SU-DHL-6 (cell line): ENCODE measurements at regions not wholly inside any gene's neighbourhood (a gene's known extent, or its start where the extent isn't known, plus 50 kb on each side); places are given as distances from the start of the nearest gene placed in this dataset.

ENCODE experiments used
- H2AFZ ChIP-seq: fragments of 200-600 bp; sonication (generic); 2 replicates; pipeline ENCODE4 v1.6.1; 2014; ENCODE audit warnings: low read depth, mild to moderate bottlenecking, moderate library complexity, mixed read lengths, antibody characterized with exemption, low read length; ENCODE audit not compliant: severe bottlenecking
- H3F3A ChIP-seq: fragments of 200-600 bp; shearing (Covaris generic); 2 replicates; pipeline ENCODE4 v1.6.0; 2016; ENCODE audit warnings: antibody characterized with exemption, mild to moderate bottlenecking; ENCODE audit not compliant: insufficient read depth
- H3K27ac ChIP-seq: fragments of 200-600 bp; sonication (generic); 2 replicates; pipeline ENCODE4 v1.5.1; 2016; ENCODE audit warnings: low read depth, mild to moderate bottlenecking, low read length, moderate library complexity, mixed read lengths
- H3K27me3 ChIP-seq: fragments of 200-600 bp; sonication (generic), shearing (Covaris generic); 2 replicates; pipeline ENCODE4 v1.6.0; 2014; ENCODE audit warnings: mild to moderate bottlenecking, low read length
- H3K36me3 ChIP-seq: fragments of 200-600 bp; sonication (generic); 2 replicates; pipeline ENCODE4 v1.6.1; 2014; ENCODE audit warnings: mild to moderate bottlenecking, low read length, mixed read lengths
- H3K4me2 ChIP-seq: fragments of 300-600, 200-600 bp; shearing (Covaris generic), sonication (generic); 2 replicates; pipeline ENCODE4 v1.6.0; 2014; ENCODE audit warnings: low read length, low read depth, mild to moderate bottlenecking; ENCODE audit not compliant: poor library complexity, severe bottlenecking
- H3K4me3 ChIP-seq: fragments of 200-600 bp; sonication (generic); 2 replicates; pipeline ENCODE4 v1.5.1; 2014; ENCODE audit warnings: antibody characterized with exemption, low read length, mild to moderate bottlenecking, mixed read lengths; ENCODE audit not compliant: insufficient read depth, poor library complexity, severe bottlenecking
- H3K79me2 ChIP-seq: fragments of 200-600 bp; sonication (generic); 2 replicates; pipeline ENCODE4 v1.6.1; 2014; ENCODE audit warnings: mild to moderate bottlenecking, low read length, moderate library complexity; ENCODE audit not compliant: insufficient read depth
- H3K9ac ChIP-seq: fragments of 200-600 bp; sonication (generic); 2 replicates; pipeline ENCODE4 v1.7.0; 2014; ENCODE audit warnings: mild to moderate bottlenecking, low read length
- H3K9me2 ChIP-seq: fragments of 200-600 bp; sonication (generic); replicated peaks from 2 replicates; pipeline ENCODE4 v1.6.1; 2014; ENCODE audit warnings: low read length; ENCODE audit not compliant: insufficient read depth
- H3K9me3 ChIP-seq: fragments of 200-600 bp; sonication (generic); 2 replicates; pipeline ENCODE4 v1.6.1; 2014; ENCODE audit warnings: low read length, mixed read lengths; ENCODE audit not compliant: insufficient read depth
- H4K20me1 ChIP-seq: fragments of 200-600 bp; sonication (generic); 2 replicates; pipeline ENCODE4 v1.6.1; 2014; ENCODE audit warnings: low read depth, mild to moderate bottlenecking, antibody characterized with exemption, low read length, moderate library complexity, mixed read lengths
- EZH2phosphoT487 ChIP-seq: fragments of 200-600 bp; sonication (generic), shearing (Covaris generic); conservative IDR thresholded peaks from 2 replicates; pipeline ENCODE4 v1.6.1; 2018; ENCODE audit warnings: mild to moderate bottlenecking, antibody characterized with exemption, low read length, moderate library complexity, mixed read lengths
- TF ChIP-seq, protein P1 (sequence below): fragments of 200-600 bp; sonication (generic); IDR thresholded peaks from one replicate; pipeline ENCODE4 v1.5.1; 2017; ENCODE audit warnings: antibody characterized with exemption, mild to moderate bottlenecking, low read length, moderate library complexity; ENCODE audit not compliant: insufficient read depth, poor library complexity, severe bottlenecking

- H4K20me1 ChIP-seq, result no peaks in the 10 kb centered on the region
These were observed 346.0 kb downstream of the MN1 start for GRCh38 chr22:27455526-27455925.

DNA sequence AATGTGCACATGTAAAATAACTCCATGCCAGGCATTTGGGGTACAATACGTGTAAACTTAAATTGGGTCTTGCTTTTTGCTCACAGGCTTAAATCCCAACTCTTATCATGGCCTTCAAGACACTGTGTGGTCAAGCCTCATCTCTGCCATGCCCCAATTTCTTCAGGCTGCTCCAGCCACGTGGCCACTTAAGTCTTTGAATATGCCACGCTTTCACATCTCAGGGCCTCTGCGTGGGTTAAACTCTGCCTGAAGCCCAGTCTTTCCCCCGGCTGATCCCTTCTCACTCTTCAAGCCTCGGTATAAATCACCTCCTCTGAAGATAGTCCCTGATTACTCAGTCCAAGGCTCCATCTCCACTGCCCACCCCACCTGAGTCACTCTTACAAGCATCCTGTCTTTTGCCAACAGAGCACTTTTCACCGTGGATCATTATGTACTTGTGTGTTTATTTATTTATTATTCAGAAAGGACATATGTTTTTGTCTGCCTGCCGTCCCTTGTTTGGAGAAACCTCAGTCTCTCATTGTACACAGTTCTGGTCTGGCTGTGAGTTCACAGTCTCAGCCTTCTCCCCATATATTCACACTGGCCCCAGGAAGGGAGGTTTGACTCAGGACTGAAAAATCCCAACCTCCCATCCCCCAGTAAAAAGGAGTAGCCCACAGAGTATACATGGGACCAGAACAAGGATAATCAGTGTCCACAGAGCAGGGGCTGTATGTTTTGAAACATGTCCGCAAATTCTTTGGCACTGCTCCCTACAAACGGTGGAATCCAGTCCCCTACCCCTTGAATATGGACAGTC lies 344.7 kb downstream of the MN1 start:
- Histone ChIP-seq H3K9me2 (no peaks in the 10 kb centered on the region), H3F3A (no peaks in the 10 kb centered on the region), H3K9me3 (no peaks in the 10 kb centered on the region), H3K36me3 (no peaks in the 10 kb centered on the region), H3K4me3 (no peak overlapping the region), H3K27ac (no peak overlapping the region), H3K4me2 (no peak overlapping the region), H3K9ac (no peak overlapping the region), H2AFZ (no peak overlapping the region), H3K79me2 (no peaks in the 10 kb centered on the region), H4K20me1 (no peaks in the 10 kb centered on the region), H3K27me3 (no peaks in the 10 kb centered on the region)
- TF ChIP-seq EZH2phosphoT487, result no peak
- TF ChIP-seq, protein P1, sequence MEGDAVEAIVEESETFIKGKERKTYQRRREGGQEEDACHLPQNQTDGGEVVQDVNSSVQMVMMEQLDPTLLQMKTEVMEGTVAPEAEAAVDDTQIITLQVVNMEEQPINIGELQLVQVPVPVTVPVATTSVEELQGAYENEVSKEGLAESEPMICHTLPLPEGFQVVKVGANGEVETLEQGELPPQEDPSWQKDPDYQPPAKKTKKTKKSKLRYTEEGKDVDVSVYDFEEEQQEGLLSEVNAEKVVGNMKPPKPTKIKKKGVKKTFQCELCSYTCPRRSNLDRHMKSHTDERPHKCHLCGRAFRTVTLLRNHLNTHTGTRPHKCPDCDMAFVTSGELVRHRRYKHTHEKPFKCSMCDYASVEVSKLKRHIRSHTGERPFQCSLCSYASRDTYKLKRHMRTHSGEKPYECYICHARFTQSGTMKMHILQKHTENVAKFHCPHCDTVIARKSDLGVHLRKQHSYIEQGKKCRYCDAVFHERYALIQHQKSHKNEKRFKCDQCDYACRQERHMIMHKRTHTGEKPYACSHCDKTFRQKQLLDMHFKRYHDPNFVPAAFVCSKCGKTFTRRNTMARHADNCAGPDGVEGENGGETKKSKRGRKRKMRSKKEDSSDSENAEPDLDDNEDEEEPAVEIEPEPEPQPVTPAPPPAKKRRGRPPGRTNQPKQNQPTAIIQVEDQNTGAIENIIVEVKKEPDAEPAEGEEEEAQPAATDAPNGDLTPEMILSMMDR, result no peak

More at GRCh38 chr22:27455526-27455925, 346.0 kb downstream of the MN1 start:
- H3K9ac ChIP-seq, result no peak overlapping the region
- no peaks in the 10 kb centered on the region for H3K9me3 ChIP-seq
- H3K4me3 ChIP-seq, result no peak overlapping the region
- H3K9me2 ChIP-seq, result no peaks in the 10 kb centered on the region
- H3K27ac ChIP-seq, result no peak overlapping the region
- H3K4me2 ChIP-seq, result no peak overlapping the region
- H2AFZ ChIP-seq, result no peak overlapping the region
- no peaks in the 10 kb centered on the region for H3K36me3 ChIP-seq
- no peaks in the 10 kb centered on the region for H3F3A ChIP-seq
- H3K79me2 ChIP-seq, result no peaks in the 10 kb centered on the region
- H3K27me3 ChIP-seq, result no peaks in the 10 kb centered on the region
- TF ChIP-seq, protein P1, result no peak
- no peak for TF ChIP-seq EZH2phosphoT487

DNA sequence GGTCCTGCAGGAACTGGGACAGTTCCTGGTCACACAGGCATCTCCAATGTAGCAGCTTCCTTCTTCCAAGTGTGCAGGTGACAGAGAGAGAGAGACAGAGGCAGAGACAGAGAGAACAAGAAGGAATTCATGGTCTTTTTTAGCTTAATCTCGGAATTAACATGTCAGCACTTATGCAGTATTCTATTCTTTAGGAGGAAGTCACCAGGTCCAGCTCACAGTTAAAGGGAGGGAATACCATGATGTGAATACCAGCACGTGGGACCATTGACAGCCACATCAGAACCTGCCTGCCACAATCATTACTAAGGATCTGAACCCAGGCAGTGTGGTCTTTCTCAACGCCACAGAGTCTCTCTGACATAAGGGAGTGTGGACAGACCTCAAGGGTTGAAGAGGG lies 341.6 kb downstream of the MN1 start:
- no peak overlapping the region for H3K4me3 ChIP-seq
- H3K36me3 ChIP-seq, result no peaks in the 10 kb centered on the region
- TF ChIP-seq, protein P1, result no peak
- no peak for TF ChIP-seq EZH2phosphoT487
- no peaks in the 10 kb centered on the region for H4K20me1 ChIP-seq
- H3K4me2 ChIP-seq, result no peak overlapping the region
- H3K27me3 ChIP-seq, result no peaks in the 10 kb centered on the region
- no peak overlapping the region for H2AFZ ChIP-seq
- no peaks in the 10 kb centered on the region for H3F3A ChIP-seq
- no peaks in the 10 kb centered on the region for H3K9me2 ChIP-seq
- H3K79me2 ChIP-seq, result no peaks in the 10 kb centered on the region
- no peaks in the 10 kb centered on the region for H3K9me3 ChIP-seq
- no peak overlapping the region for H3K9ac ChIP-seq
- no peak overlapping the region for H3K27ac ChIP-seq
